ENCODE measurements at regions not wholly inside any gene's neighbourhood (a gene's known extent, or its start where the extent isn't known, plus 50 kb on each side); places are given as distances from the start of the nearest gene placed in this dataset.

- no peak for DNase-seq (ENCODE audit: low spot score)
Observed at GRCh38 chr5:3954633-3955032, 359.0 kb downstream of the IRX1 start.

GRCh38 chr5:3957658-3958057 lies 362.0 kb downstream of the IRX1 start:
- no peak for DNase-seq (ENCODE audit: low spot score)

GRCh38 chr5:3958389-3958788 lies 362.8 kb downstream of the IRX1 start:
- no peak for DNase-seq (ENCODE audit: low spot score)

GRCh38 chr5:3962113-3962512 lies 366.5 kb downstream of the IRX1 start:
- DNase-seq (ENCODE audit: low spot score), result no peak

GRCh38 chr5:3963652-3964051 lies 368.0 kb downstream of the IRX1 start:
- DNase-seq (ENCODE audit: low spot score), result no peak

GRCh38 chr5:3980156-3980555 lies 384.5 kb downstream of the IRX1 start:
- DNase-seq (ENCODE audit: low spot score), result no peak

GRCh38 chr5:3987867-3988266 lies 392.2 kb downstream of the IRX1 start:
- DNase-seq (ENCODE audit: low spot score), result no peak

GRCh38 chr5:3993856-3994473 lies 398.3 kb downstream of the IRX1 start:
- no peak for DNase-seq (ENCODE audit: low spot score)

GRCh38 chr5:3994628-3995027 lies 399.0 kb downstream of the IRX1 start:
- DNase-seq (ENCODE audit: low spot score), result no peak

GRCh38 chr5:3995954-3996619 lies 400.5 kb downstream of the IRX1 start:
- DNase-seq (ENCODE audit: low spot score), result no peak

GRCh38 chr5:3996707-3997336 lies 401.2 kb downstream of the IRX1 start:
- no peak for DNase-seq (ENCODE audit: low spot score)

GRCh38 chr5:3997670-3998069 lies 402.0 kb downstream of the IRX1 start:
- DNase-seq (ENCODE audit: low spot score), result no peak

- DNase-seq (ENCODE audit: low spot score), result no peak
Observed at GRCh38 chr5:3999929-4000328, 404.3 kb downstream of the IRX1 start.

GRCh38 chr5:4001004-4001403 lies 405.4 kb downstream of the IRX1 start:
- DNase-seq (ENCODE audit: low spot score), result no peak

GRCh38 chr5:4001758-4002533 lies 406.3 kb downstream of the IRX1 start:
- DNase-seq (ENCODE audit: low spot score), result no peak

GRCh38 chr5:4005335-4005734 lies 409.7 kb downstream of the IRX1 start:
- peak; percentile 21 for DNase-seq (ENCODE audit: low spot score)

GRCh38 chr5:4007001-4007400 lies 411.4 kb downstream of the IRX1 start:
- DNase-seq (ENCODE audit: low spot score), result no peak

- no peak for DNase-seq (ENCODE audit: low spot score)
Observed at GRCh38 chr5:4011943-4012342, 416.3 kb downstream of the IRX1 start.

GRCh38 chr5:4013106-4013898 lies 417.7 kb downstream of the IRX1 start:
- DNase-seq (ENCODE audit: low spot score), result no peak

GRCh38 chr5:4015709-4016108 lies 420.1 kb downstream of the IRX1 start:
- DNase-seq (ENCODE audit: low spot score), result peak; percentile 41

GRCh38 chr5:4017076-4017803 lies 421.6 kb downstream of the IRX1 start:
- DNase-seq (ENCODE audit: low spot score), result peak; percentile 59
